ENCODE measurements at regions not wholly inside any gene's neighbourhood (a gene's known extent, or its start where the extent isn't known, plus 50 kb on each side); places are given as distances from the start of the nearest gene placed in this dataset.

DNA sequence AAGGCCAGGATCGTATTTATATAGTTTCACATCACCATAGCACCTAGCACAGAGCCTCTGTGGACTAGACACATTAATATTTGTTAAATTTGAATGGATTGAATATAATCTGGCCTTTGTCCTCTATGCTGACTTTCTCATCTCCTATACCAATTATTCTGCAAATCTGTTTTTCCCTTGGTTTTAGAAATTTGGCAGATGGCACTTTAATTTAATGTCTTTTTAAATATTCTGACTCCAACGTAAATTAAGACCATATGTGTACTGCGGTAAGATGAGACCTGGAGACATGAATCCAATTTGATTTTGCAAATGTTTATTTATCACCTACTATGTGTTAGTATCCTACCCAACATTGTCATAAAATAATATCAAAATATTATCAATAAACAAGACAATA lies 1281.9 kb upstream of the PIK3C3 start:
- H3K27ac ChIP-seq, result no peak overlapping the region
- H3K4me1 ChIP-seq (ENCODE audit: low read depth, poor library complexity, severe bottlenecking), result peaks cover 5% of the 10 kb centered on the region
- TF ChIP-seq, protein P1, sequence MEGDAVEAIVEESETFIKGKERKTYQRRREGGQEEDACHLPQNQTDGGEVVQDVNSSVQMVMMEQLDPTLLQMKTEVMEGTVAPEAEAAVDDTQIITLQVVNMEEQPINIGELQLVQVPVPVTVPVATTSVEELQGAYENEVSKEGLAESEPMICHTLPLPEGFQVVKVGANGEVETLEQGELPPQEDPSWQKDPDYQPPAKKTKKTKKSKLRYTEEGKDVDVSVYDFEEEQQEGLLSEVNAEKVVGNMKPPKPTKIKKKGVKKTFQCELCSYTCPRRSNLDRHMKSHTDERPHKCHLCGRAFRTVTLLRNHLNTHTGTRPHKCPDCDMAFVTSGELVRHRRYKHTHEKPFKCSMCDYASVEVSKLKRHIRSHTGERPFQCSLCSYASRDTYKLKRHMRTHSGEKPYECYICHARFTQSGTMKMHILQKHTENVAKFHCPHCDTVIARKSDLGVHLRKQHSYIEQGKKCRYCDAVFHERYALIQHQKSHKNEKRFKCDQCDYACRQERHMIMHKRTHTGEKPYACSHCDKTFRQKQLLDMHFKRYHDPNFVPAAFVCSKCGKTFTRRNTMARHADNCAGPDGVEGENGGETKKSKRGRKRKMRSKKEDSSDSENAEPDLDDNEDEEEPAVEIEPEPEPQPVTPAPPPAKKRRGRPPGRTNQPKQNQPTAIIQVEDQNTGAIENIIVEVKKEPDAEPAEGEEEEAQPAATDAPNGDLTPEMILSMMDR (conservative IDR thresholded peaks at IDR 0.05; ENCODE audit: low read depth, low read length), result no peak
- H3K4me3 ChIP-seq (IDR thresholded peaks at IDR 0.05; ENCODE audit: insufficient read depth, low read depth, low read length), result no peak overlapping the region
- H4K20me1 ChIP-seq (ENCODE audit: insufficient read depth), result no peaks in the 10 kb centered on the region
- no peaks in the 10 kb centered on the region for H3K79me2 ChIP-seq (ENCODE audit: insufficient read depth, low read depth)
- no peaks in the 10 kb centered on the region for H3K36me3 ChIP-seq (ENCODE audit: insufficient read depth)
- no peaks in the 10 kb centered on the region for H3K27me3 ChIP-seq (ENCODE audit: insufficient read depth, low read depth)
- H2AFZ ChIP-seq (ENCODE audit: low read depth), result no peak overlapping the region
- H3K4me2 ChIP-seq, result no peak overlapping the region
- H3K9ac ChIP-seq, result no peak overlapping the region

DNA sequence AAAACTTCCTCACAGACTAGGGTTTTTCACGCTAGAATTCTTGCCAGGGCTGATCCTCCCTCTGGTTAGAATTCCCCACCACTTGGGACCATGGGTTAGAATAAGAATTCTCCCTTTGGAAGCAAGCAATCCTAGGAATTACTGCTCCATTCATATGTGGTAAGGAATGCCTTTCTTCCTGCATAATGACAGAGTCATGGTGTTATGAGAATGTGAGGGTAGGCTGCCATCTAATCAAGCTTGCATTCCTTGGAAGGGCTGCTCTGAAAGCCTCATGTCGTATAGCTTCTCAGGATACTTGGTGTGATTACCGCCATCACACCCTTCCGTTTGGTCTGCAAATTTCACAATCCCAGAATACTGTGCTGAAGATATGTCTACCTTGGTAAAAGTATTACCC lies 1282.4 kb upstream of the PIK3C3 start:
- Histone ChIP-seq H2AFZ (ENCODE audit: low read depth) (no peak overlapping the region), H3K27me3 (ENCODE audit: insufficient read depth, low read depth) (no peaks in the 10 kb centered on the region)
- TF ChIP-seq, protein P1 (conservative IDR thresholded peaks at IDR 0.05; ENCODE audit: low read depth, low read length), result no peak

DNA sequence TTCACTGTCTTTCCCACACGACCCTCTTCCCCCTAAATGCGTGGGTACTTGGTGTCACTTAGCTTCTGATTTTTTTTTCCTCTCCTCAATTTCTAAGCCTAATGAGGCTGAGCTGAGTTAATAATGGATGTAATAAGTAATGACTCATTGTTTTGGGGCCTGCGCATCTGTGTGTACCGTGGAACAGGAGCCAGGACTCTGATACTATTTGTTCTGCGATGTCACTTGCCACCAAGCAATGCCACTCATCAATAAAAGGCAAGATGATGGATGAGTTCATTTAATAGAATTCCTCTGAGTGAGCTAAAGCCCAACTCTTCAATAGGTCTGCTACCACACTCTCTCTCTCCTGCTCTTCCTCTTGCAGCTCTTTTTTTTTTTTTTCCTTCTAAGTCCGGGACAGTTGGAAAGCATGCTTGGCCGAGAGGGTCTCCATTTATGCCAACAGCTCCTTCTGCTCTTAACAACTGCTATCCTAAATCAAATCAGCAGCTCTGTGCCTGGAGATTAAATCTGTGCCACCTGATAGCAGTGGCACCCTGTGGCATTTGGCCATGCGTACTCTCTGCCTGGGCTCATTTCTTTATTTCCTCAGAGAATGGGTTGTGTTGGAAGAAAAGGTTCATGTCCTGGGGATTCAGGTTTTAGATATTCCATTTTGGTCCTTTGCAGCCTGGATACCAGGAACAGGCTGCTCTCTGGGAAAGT lies 1284.2 kb upstream of the PIK3C3 start:
- no peak overlapping the region for H3K9ac ChIP-seq
- H3K79me2 ChIP-seq (ENCODE audit: insufficient read depth, low read depth), result no peaks in the 10 kb centered on the region
- H3K27ac ChIP-seq, result no peak overlapping the region
- H2AFZ ChIP-seq (ENCODE audit: low read depth), result no peak overlapping the region
- no peaks in the 10 kb centered on the region for H3K27me3 ChIP-seq (ENCODE audit: insufficient read depth, low read depth)
- H3K4me3 ChIP-seq (IDR thresholded peaks at IDR 0.05; ENCODE audit: insufficient read depth, low read depth, low read length), result no peak overlapping the region
- H3K4me1 ChIP-seq (ENCODE audit: low read depth, poor library complexity, severe bottlenecking), result peaks cover 8% of the 10 kb centered on the region
- no peaks in the 10 kb centered on the region for H4K20me1 ChIP-seq (ENCODE audit: insufficient read depth)
- TF ChIP-seq, protein P1 (conservative IDR thresholded peaks at IDR 0.05; ENCODE audit: low read depth, low read length), result no peak
- H3K36me3 ChIP-seq (ENCODE audit: insufficient read depth), result no peaks in the 10 kb centered on the region
- no peak overlapping the region for H3K4me2 ChIP-seq

More for the DNA sequence above, 1282.4 kb upstream of the PIK3C3 start:
- peaks cover 8% of the 10 kb centered on the region for H3K4me1 ChIP-seq (ENCODE audit: low read depth, poor library complexity, severe bottlenecking)
- H3K27ac ChIP-seq, result no peak overlapping the region
- no peaks in the 10 kb centered on the region for H3K36me3 ChIP-seq (ENCODE audit: insufficient read depth)
- H3K4me3 ChIP-seq (IDR thresholded peaks at IDR 0.05; ENCODE audit: insufficient read depth, low read depth, low read length), result no peak overlapping the region
- no peaks in the 10 kb centered on the region for H4K20me1 ChIP-seq (ENCODE audit: insufficient read depth)
- H3K79me2 ChIP-seq (ENCODE audit: insufficient read depth, low read depth), result no peaks in the 10 kb centered on the region
- no peak overlapping the region for H3K4me2 ChIP-seq
- no peak overlapping the region for H3K9ac ChIP-seq

DNA sequence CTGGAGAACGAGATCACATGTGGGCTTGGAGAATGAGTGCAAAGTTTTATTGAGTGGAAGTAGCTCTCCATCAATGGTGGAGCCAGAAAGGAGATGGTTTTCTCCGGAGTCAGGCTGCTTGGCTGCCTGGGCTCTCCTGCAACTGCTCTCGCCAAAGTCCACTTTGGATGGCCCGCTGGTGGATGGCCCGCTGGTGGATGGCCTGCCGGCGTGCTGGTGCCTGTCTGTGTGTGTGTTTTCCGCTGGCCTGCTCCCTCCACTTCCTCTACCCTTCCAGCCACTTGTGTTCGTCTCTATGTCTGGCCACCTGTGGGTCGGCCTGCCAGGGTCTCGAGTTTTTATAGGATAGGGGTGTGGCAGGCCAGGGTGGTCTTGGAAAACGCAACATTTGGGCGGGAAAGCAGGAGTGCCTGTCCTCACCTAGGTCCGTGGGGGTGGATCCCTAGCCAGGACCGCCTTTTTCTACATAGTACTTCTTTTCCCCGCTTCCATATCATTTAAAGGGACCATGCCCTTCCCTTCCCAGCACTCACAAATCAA lies 1292.1 kb upstream of the PIK3C3 start:
- Histone ChIP-seq H2AFZ (ENCODE audit: low read depth) (no peak overlapping the region), H3K4me1 (ENCODE audit: low read depth, poor library complexity, severe bottlenecking) (peaks cover 1% of the 10 kb centered on the region), H3K79me2 (ENCODE audit: insufficient read depth, low read depth) (no peaks in the 10 kb centered on the region), H3K27ac (no peak overlapping the region), H3K4me2 (no peak overlapping the region), H4K20me1 (ENCODE audit: insufficient read depth) (no peaks in the 10 kb centered on the region), H3K27me3 (ENCODE audit: insufficient read depth, low read depth) (no peaks in the 10 kb centered on the region), H3K9ac (no peak overlapping the region), H3K36me3 (ENCODE audit: insufficient read depth) (no peaks in the 10 kb centered on the region), H3K4me3 (IDR thresholded peaks at IDR 0.05; ENCODE audit: insufficient read depth, low read depth, low read length) (no peak overlapping the region)
- TF ChIP-seq, protein P1 (conservative IDR thresholded peaks at IDR 0.05; ENCODE audit: low read depth, low read length), result no peak
